A673 (cell line): ENCODE measurements at regions not wholly inside any gene's neighbourhood (a gene's known extent, or its start where the extent isn't known, plus 50 kb on each side); places are given as distances from the start of the nearest gene placed in this dataset.
A peak's percentile ranks its signal among the peaks of the same experiment; 100 is the strongest.

ENCODE experiments used
- BruUV-seq: library from RNA; stranded (reverse); fragments of 400-500 nt; replicated peaks from 2 replicates; lab custom pipeline; 2021; lab: Mats Ljungman, UMichigan
- CTCF ChIA-PET: fragments of 300-600 bp; sonication (Branson Sonifier 250); formaldehyde crosslinking; loops from one replicate; lab custom pipeline; 2022; ENCODE audit warnings: antibody characterized with exemption; lab: Charles Lee
- POLR2A ChIA-PET: fragments of 300-600 bp; sonication (Branson Sonifier 250); formaldehyde crosslinking; loops from one replicate; lab custom pipeline; 2022; ENCODE audit warnings: antibody characterized with exemption; ENCODE audit not compliant: low non-redundant PET; lab: Charles Lee
- DNase-seq: peaks from one replicate; pipeline ENCODE4 v3.0.0-alpha.2; 2015; ENCODE audit warnings: low spot score
- H3K27ac ChIP-seq: fragments of 200-600 bp; sonication (generic); 2 replicates; pipeline ENCODE4 v1.5.1; 2016; ENCODE audit warnings: mixed run types, low read depth, mild to moderate bottlenecking, mixed read lengths, antibody characterized with exemption, low read length; ENCODE audit not compliant: poor library complexity, severe bottlenecking
- H3K27me3 ChIP-seq: fragments of 200-600 bp; sonication (generic); replicated peaks from 2 replicates; pipeline ENCODE4 v1.6.1; 2017; ENCODE audit warnings: mixed run types, low read depth, mild to moderate bottlenecking, mixed read lengths, antibody characterized with exemption, low read length; ENCODE audit not compliant: insufficient read depth, poor library complexity
- H3K36me3 ChIP-seq: fragments of 200-600 bp; sonication (generic); 2 replicates; pipeline ENCODE4 v1.6.1; 2016; ENCODE audit warnings: mixed run types, mild to moderate bottlenecking, mixed read lengths, antibody characterized with exemption, low read length; ENCODE audit not compliant: insufficient read depth, poor library complexity, severe bottlenecking
- H3K4me1 ChIP-seq: fragments of 200-600 bp; sonication (generic); 2 replicates; pipeline ENCODE4 v1.6.1; 2017; ENCODE audit warnings: mixed run types, mild to moderate bottlenecking, mixed read lengths, antibody characterized with exemption, low read length; ENCODE audit not compliant: insufficient read depth, poor library complexity, severe bottlenecking
- H3K4me3 ChIP-seq: fragments of 200-600 bp; sonication (generic); 2 replicates; pipeline ENCODE4 v1.5.1; 2016; ENCODE audit warnings: low read depth, mixed run types, mild to moderate bottlenecking, mixed read lengths, low read length; ENCODE audit not compliant: poor library complexity, severe bottlenecking
- H3K9me3 ChIP-seq: fragments of 200-600 bp; sonication (generic); 2 replicates; pipeline ENCODE4 v1.6.1; 2016; ENCODE audit warnings: mixed run types, low read depth, mild to moderate bottlenecking, mixed read lengths, antibody characterized with exemption, low read length; ENCODE audit not compliant: poor library complexity, severe bottlenecking
- CTCF ChIP-seq: fragments of 300-800, 200-600 bp; sonication (generic); conservative IDR thresholded peaks from 2 replicates; pipeline ENCODE4 v1.5.1; 2017; ENCODE audit warnings: low read depth, mild to moderate bottlenecking, antibody characterized with exemption, low read length, moderate library complexity, mixed read lengths
- EZH2 ChIP-seq: fragments of 200-600 bp; sonication (generic); IDR thresholded peaks from 2 replicates; pipeline ENCODE4 v1.6.1; 2017; ENCODE audit warnings: borderline replicate concordance, low read depth, mild to moderate bottlenecking, mixed read lengths, antibody characterized with exemption, low read length; ENCODE audit not compliant: poor library complexity, severe bottlenecking
- intact Hi-C: fragments of 100-400 bp; cut with micrococcal nuclease; formaldehyde crosslinking; loops from one replicate; pipeline ENCODE4 v1.10.0; 2022; ENCODE audit not compliant: unreplicated experiment

DNA sequence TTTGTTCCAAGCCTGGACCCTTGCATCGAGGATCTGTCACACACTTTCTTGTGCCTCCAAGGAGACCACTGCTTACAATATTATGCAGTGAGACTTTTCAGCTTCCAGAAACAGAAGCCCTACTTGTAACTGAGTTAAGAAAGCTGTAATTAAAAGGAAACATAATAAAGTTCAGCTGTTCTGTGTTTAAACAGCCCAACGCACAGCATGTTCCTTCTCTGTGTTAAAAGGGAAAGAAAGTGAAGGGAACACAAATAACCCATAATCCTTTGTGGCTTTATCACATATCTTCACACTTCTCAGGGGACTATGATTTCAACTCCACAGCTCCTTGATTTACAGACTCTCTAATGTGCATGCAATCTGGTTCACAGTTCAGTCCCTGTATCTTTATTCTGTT is 200.3 kb upstream of the MTNR1B start:
- Histone ChIP-seq H3K36me3 (no peaks in the 10 kb centered on the region), H3K4me3 (no peak overlapping the region), H3K27ac (peak overlapping the region; percentile 58), H3K27me3 (no peaks in the 10 kb centered on the region), H3K4me1 (peaks cover 41% of the 10 kb centered on the region), H3K9me3 (no peaks in the 10 kb centered on the region)
- ChIA-PET CTCF (no interaction called here), POLR2A (no interaction called here)
- TF ChIP-seq EZH2 = no peak
- no peak for TF ChIP-seq CTCF
- DNase-seq = peak; percentile 26
- intact Hi-C loops = no loop called here
- BruUV-seq = no TSS peak

DNA sequence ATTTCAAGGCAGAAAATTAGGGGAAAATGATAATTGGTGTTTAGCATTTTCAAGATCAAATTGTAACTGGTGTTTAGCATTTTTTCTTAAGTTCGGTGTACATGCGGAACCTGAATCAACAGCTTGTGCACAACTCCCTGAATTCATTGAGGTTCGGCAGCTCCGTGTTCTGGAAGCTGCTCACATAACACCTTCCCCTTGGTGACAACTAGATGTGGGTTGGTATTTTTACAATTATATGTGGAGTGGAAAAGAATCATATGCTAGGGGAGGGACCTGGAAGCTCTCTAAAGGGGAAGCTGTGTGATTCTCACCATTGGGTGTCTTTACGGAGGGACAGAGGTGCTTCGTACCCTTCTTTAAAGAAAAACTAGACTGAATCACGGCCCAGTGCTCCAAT is 199.0 kb upstream of the MTNR1B start:
- Histone ChIP-seq H3K4me1 (peaks cover 35% of the 10 kb centered on the region), H3K27ac (no peak overlapping the region), H3K9me3 (no peaks in the 10 kb centered on the region), H3K27me3 (no peaks in the 10 kb centered on the region), H3K36me3 (no peaks in the 10 kb centered on the region), H3K4me3 (no peak overlapping the region)
- ChIA-PET CTCF (no interaction called here), POLR2A (no interaction called here)
- intact Hi-C loops = no loop called here
- BruUV-seq = no TSS peak
- TF ChIP-seq CTCF = no peak
- no peak for TF ChIP-seq EZH2
- DNase-seq = no peak

DNA sequence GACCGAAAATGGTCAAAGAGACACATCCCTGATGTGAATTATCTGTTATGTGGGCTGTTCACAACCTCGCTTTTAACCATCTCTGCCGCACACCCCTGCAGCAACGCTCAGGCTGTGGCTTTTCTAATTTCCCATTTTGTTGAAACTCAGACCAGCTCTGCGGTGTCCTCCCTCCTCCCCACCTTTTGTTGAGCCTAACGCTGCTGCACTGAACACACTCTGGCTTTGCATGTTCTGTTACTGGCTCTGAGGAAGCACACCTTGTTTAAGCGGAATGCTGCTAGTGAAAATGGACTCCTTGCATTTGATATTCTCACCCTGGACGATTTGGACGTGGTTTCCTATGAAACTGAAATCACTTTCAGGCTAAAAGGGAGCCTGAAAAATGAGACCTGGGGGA is 198.5 kb upstream of the MTNR1B start:
- BruUV-seq = no TSS peak
- Histone ChIP-seq H3K9me3 (no peaks in the 10 kb centered on the region), H3K27ac (no peak overlapping the region), H3K36me3 (no peaks in the 10 kb centered on the region), H3K4me3 (no peak overlapping the region), H3K27me3 (no peaks in the 10 kb centered on the region), H3K4me1 (peaks cover 29% of the 10 kb centered on the region)
- DNase-seq = no peak
- intact Hi-C loops = no loop called here
- CTCF ChIA-PET = no interaction called here
- TF ChIP-seq EZH2 (no peak), CTCF (no peak)
- POLR2A ChIA-PET = no interaction called here
